Keratinocyte (primary cell): ENCODE measurements at regions not wholly inside any gene's neighbourhood (a gene's known extent, or its start where the extent isn't known, plus 50 kb on each side); places are given as distances from the start of the nearest gene placed in this dataset.

ENCODE experiments used
- DNase-seq: peaks from one replicate; pipeline ENCODE4 v3.0.0-alpha.2; 2011; ENCODE audit warnings: low read depth, missing footprints, low spot score
- FAIRE-seq: peaks from 2 replicates; lab custom pipeline; 2011; peaks lifted over from hg19 to GRCh38; lab: Jason Lieb, UNC
- H2AFZ ChIP-seq: 2 replicates; pipeline ENCODE4 v1.6.0; 2012; ENCODE audit warnings: low read length, control low read depth, inconsistent platforms; ENCODE audit not compliant: control insufficient read depth
- H3K27ac ChIP-seq: 2 replicates; pipeline ENCODE4 v1.5.1; 2011; ENCODE audit warnings: low read length; ENCODE audit not compliant: control insufficient read depth, insufficient read depth
- H3K27me3 ChIP-seq: 3 replicates; pipeline ENCODE4 v1.6.0; 2011; ENCODE audit warnings: low read length; ENCODE audit not compliant: control insufficient read depth, insufficient read depth; ENCODE audit errors: extremely low read depth
- H3K36me3 ChIP-seq, 2 experiments: 2 replicates in 1 of 2; 3 replicates in 1 of 2; pipeline ENCODE4 v1.5.1; 2011; ENCODE audit warnings: low read length in 2 of 2, mild to moderate bottlenecking in 1 of 2; ENCODE audit not compliant: control insufficient read depth in 2 of 2, insufficient read depth in 2 of 2; ENCODE audit errors: extremely low read depth in 1 of 2
- H3K4me1 ChIP-seq: 3 replicates; pipeline ENCODE4 v1.5.1; 2011; ENCODE audit warnings: low read length; ENCODE audit not compliant: control insufficient read depth, insufficient read depth; ENCODE audit errors: extremely low read depth
- H3K4me2 ChIP-seq: 3 replicates; pipeline ENCODE4 v1.6.0; 2011; ENCODE audit warnings: low read depth, low read length; ENCODE audit not compliant: control insufficient read depth, insufficient read depth; ENCODE audit errors: extremely low read depth
- H3K4me3 ChIP-seq, 3 experiments: fragments of 200-600 bp in 1 of 3; sonication (generic) in 1 of 3; 2 replicates in 2 of 3; 3 replicates in 1 of 3; pipeline ENCODE4 v1.5.1; 2011 to 2016; ENCODE audit warnings: low read length in 3 of 3, mild to moderate bottlenecking in 3 of 3, control low read depth in 2 of 3, inconsistent platforms in 1 of 3, low read depth in 1 of 3, mixed read lengths in 1 of 3, mixed run types in 1 of 3, moderate library complexity in 1 of 3; ENCODE audit not compliant: control insufficient read depth in 2 of 3, insufficient read depth in 2 of 3; ENCODE audit errors: extremely low read depth in 1 of 3
- H3K79me2 ChIP-seq: 2 replicates; pipeline ENCODE4 v1.6.0; 2012; ENCODE audit warnings: low read length; ENCODE audit not compliant: control insufficient read depth, insufficient read depth
- H3K9ac ChIP-seq: 3 replicates; pipeline ENCODE4 v1.6.0; 2011; ENCODE audit warnings: low read length; ENCODE audit not compliant: control insufficient read depth, insufficient read depth; ENCODE audit errors: extremely low read depth
- H3K9me1 ChIP-seq: 3 replicates; pipeline ENCODE4 v1.6.0; 2011; ENCODE audit warnings: low read length; ENCODE audit not compliant: control insufficient read depth, insufficient read depth; ENCODE audit errors: extremely low read depth
- H3K9me3 ChIP-seq: 2 replicates; pipeline ENCODE4 v1.5.1; 2012; ENCODE audit warnings: low read depth, low read length; ENCODE audit not compliant: control insufficient read depth
- H4K20me1 ChIP-seq: 3 replicates; pipeline ENCODE4 v1.6.0; 2011; ENCODE audit warnings: low read length; ENCODE audit not compliant: control insufficient read depth, insufficient read depth; ENCODE audit errors: extremely low read depth
- EZH2 ChIP-seq: IDR thresholded peaks from one replicate; pipeline ENCODE4 v1.6.1; 2012; ENCODE audit warnings: inconsistent platforms, mild to moderate bottlenecking, low read length, moderate library complexity
- dilution Hi-C: fragments of 300-500 bp; cut with MboI; formaldehyde crosslinking; loops from one replicate; pipeline ENCODE4 v1.7.0; 2020; ENCODE audit warnings: low sequenced_read_pairs; ENCODE audit not compliant: extremely low pct_ligation_motif_present
- TF ChIP-seq, protein P1 (sequence below), 3 experiments: IDR thresholded peaks in 1 of 3; conservative IDR thresholded peaks in 1 of 3; optimal IDR thresholded peaks in 1 of 3; 2 replicates in 2 of 3; 3 replicates in 1 of 3; pipeline versions ENCODE3 to v1.5.1; 2011; ENCODE audit warnings: low read length in 3 of 3, mild to moderate bottlenecking in 3 of 3, moderate library complexity in 2 of 3, control low read depth in 1 of 3, inconsistent platforms in 1 of 3; ENCODE audit not compliant: insufficient read depth in 2 of 3; ENCODE audit errors: extremely low read depth in 1 of 3

DNA sequence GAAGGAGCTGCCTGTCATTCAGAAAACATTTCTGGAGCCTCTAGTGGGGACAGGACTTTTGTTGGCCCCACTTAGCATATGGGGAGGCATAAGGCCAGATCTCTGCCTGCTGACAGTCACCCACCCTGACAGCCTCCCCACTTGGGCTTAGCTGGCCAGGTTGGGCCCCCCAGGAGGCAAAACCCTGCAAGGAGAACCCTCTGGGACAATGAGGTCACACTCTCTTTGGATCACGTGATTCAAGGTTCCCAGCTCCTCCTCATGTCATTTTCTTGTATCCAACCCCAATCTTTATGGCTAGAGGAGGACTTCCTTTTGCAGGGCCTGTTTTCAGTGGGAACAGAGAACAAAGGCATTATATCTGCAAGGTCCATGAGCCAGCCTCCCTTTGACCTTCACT lies 60.0 kb downstream of the NAV1 start:
- TF ChIP-seq EZH2, result no peak
- TF ChIP-seq, protein P1, sequence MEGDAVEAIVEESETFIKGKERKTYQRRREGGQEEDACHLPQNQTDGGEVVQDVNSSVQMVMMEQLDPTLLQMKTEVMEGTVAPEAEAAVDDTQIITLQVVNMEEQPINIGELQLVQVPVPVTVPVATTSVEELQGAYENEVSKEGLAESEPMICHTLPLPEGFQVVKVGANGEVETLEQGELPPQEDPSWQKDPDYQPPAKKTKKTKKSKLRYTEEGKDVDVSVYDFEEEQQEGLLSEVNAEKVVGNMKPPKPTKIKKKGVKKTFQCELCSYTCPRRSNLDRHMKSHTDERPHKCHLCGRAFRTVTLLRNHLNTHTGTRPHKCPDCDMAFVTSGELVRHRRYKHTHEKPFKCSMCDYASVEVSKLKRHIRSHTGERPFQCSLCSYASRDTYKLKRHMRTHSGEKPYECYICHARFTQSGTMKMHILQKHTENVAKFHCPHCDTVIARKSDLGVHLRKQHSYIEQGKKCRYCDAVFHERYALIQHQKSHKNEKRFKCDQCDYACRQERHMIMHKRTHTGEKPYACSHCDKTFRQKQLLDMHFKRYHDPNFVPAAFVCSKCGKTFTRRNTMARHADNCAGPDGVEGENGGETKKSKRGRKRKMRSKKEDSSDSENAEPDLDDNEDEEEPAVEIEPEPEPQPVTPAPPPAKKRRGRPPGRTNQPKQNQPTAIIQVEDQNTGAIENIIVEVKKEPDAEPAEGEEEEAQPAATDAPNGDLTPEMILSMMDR (optimal IDR thresholded peaks at IDR 0.05 in 1 of 3, IDR thresholded peaks at IDR 0.05 in 1 of 3, conservative IDR thresholded peaks at IDR 0.05 in 1 of 3; ENCODE audit: extremely low read depth in 1 of 3, insufficient read depth in 2 of 3, low read length in 3 of 3), result no peak
- no peaks in the 10 kb centered on the region for H3K4me1 ChIP-seq
- no peak overlapping the region for H3K4me3 ChIP-seq
- no peak overlapping the region for H3K4me2 ChIP-seq
- H3K9ac ChIP-seq, result no peak overlapping the region
- H3K9me3 ChIP-seq, result no peaks in the 10 kb centered on the region
- dilution Hi-C loops, result no loop called here
- no peak overlapping the region for H2AFZ ChIP-seq
- no peaks in the 10 kb centered on the region for H3K36me3 ChIP-seq
- H4K20me1 ChIP-seq, result no peaks in the 10 kb centered on the region
- H3K27me3 ChIP-seq, result peaks cover 25% of the 10 kb centered on the region
- no peak for DNase-seq
- no peak overlapping the region for H3K27ac ChIP-seq
- H3K79me2 ChIP-seq, result no peaks in the 10 kb centered on the region
- no peaks in the 10 kb centered on the region for H3K9me1 ChIP-seq
- no peak for FAIRE-seq

DNA sequence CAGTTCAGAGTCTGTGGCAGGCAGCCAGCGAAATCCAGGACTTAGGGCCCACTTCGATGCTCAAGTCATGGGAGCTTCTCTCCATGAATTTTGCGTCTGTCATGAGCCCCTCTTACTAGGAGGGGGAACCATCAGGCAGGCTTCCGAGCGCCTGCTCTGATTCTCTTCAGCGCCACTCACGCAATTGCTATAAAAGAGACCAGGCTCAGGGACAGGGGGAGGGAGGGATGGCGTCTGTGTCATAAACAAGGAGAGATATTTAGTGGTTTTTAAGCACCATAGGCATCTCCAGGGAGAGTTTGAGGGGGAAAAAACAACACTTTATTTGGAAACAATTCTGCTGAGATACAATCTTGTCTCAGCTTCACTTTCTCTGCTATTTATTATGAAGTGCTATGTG lies 60.6 kb downstream of the NAV1 start:
- Histone ChIP-seq H3K36me3 (no peaks in the 10 kb centered on the region), H3K4me1 (no peaks in the 10 kb centered on the region), H3K9me1 (no peaks in the 10 kb centered on the region), H3K79me2 (no peaks in the 10 kb centered on the region), H3K27ac (no peak overlapping the region), H3K4me3 (no peak overlapping the region), H3K9ac (no peak overlapping the region), H3K9me3 (no peaks in the 10 kb centered on the region), H2AFZ (no peak overlapping the region), H3K4me2 (no peak overlapping the region), H4K20me1 (no peaks in the 10 kb centered on the region), H3K27me3 (peaks cover 21% of the 10 kb centered on the region)
- DNase-seq (no peak), FAIRE-seq (no peak)
- dilution Hi-C loops, result no loop called here
- no peak for TF ChIP-seq EZH2
- TF ChIP-seq, protein P1 (optimal IDR thresholded peaks at IDR 0.05 in 1 of 3, IDR thresholded peaks at IDR 0.05 in 1 of 3, conservative IDR thresholded peaks at IDR 0.05 in 1 of 3; ENCODE audit: extremely low read depth in 1 of 3, insufficient read depth in 2 of 3, low read length in 3 of 3), result no peak
